HCT116 (cell line): ENCODE measurements at regions not wholly inside any gene's neighbourhood (a gene's known extent, or its start where the extent isn't known, plus 50 kb on each side); places are given as distances from the start of the nearest gene placed in this dataset.

Experiments used
- CEBPB ChIP-seq: IDR thresholded peaks from 2 replicates; pipeline ENCODE4 v1.6.1; 2012; ENCODE audit warnings: low read depth
- CTCF ChIP-seq, 3 experiments: fragments of 200-600 bp in 1 of 3; sonication (generic) in 1 of 3; IDR thresholded peaks in 2 of 3; conservative IDR thresholded peaks in 1 of 3; 2 replicates each; pipeline ENCODE4 v1.5.1; 2012 to 2017; ENCODE audit warnings: low read depth in 2 of 3, low read length in 2 of 3, antibody characterized with exemption in 1 of 3, borderline replicate concordance in 1 of 3, control low read depth in 1 of 3, mild to moderate bottlenecking in 1 of 3, mixed read lengths in 1 of 3, mixed run types in 1 of 3, moderate library complexity in 1 of 3; ENCODE audit not compliant: insufficient read depth in 1 of 3
- EZH2 ChIP-seq: fragments of 200-600 bp; sonication (generic); IDR thresholded peaks from 2 replicates; pipeline ENCODE4 v1.6.1; 2017; ENCODE audit warnings: antibody characterized with exemption, mixed run types
- EZH2phosphoT487 ChIP-seq: fragments of 200-600 bp; IDR thresholded peaks from 2 replicates; pipeline ENCODE4 v1.6.1; 2018; ENCODE audit warnings: antibody characterized with exemption, borderline replicate concordance
- POLR2A ChIP-seq: IDR thresholded peaks from 2 replicates; pipeline ENCODE4 v1.7.0; 2011; ENCODE audit warnings: borderline replicate concordance; ENCODE audit not compliant: insufficient read depth, insufficient read length; ENCODE audit errors: extremely low read depth
- POLR2AphosphoS5 ChIP-seq: IDR thresholded peaks from 2 replicates; pipeline ENCODE4 v1.6.1; 2011; ENCODE audit warnings: mild to moderate bottlenecking, low read depth, low read length, moderate library complexity
- REST ChIP-seq: IDR thresholded peaks from 2 replicates; pipeline ENCODE4 v1.6.1; 2012; ENCODE audit warnings: low read depth
- SP1 ChIP-seq: IDR thresholded peaks from 2 replicates; pipeline ENCODE4 v1.6.1; 2012; ENCODE audit warnings: low read depth
- SRF ChIP-seq: IDR thresholded peaks from 2 replicates; pipeline ENCODE4 v1.6.1; 2012; ENCODE audit warnings: low read depth
- YY1 ChIP-seq: IDR thresholded peaks from 2 replicates; pipeline ENCODE4 v1.6.1; 2011; ENCODE audit warnings: low read length, low read depth, moderate library complexity, mild to moderate bottlenecking; ENCODE audit not compliant: insufficient replicate concordance; ENCODE audit errors: extremely low read depth

- TF ChIP-seq CTCF (IDR thresholded peaks at IDR 0.05 in 2 of 3, conservative IDR thresholded peaks at IDR 0.05 in 1 of 3; ENCODE audit: borderline replicate concordance in 1 of 3, insufficient read depth in 1 of 3, low read depth in 2 of 3, low read length in 2 of 3): no peak
- no peak for TF ChIP-seq POLR2A
- no peak for TF ChIP-seq POLR2AphosphoS5
- no peak for TF ChIP-seq REST
- TF ChIP-seq CEBPB: no peak
- TF ChIP-seq EZH2: no peak
- no peak for TF ChIP-seq SP1
- TF ChIP-seq EZH2phosphoT487: no peak
- TF ChIP-seq YY1: no peak
- TF ChIP-seq SRF: no peak
Measured at GRCh38 chr14:99100497-99101270, 171.3 kb downstream of the BCL11B start.
